WTC11 (cell line): ENCODE measurements at regions not wholly inside any gene's neighbourhood (a gene's known extent, or its start where the extent isn't known, plus 50 kb on each side); places are given as distances from the start of the nearest gene placed in this dataset.

Experiments used
- ATAC-seq: fragments of 200-7000 bp; cut with Tn5 transposase; 2 replicates; pipeline ENCODE4 v1.10.0; 2021; ENCODE audit warnings: mild to moderate bottlenecking, moderate library complexity
- CTCF ChIA-PET: fragments of 300-600 bp; sonication (Branson Sonifier 250); formaldehyde crosslinking; loops from one replicate; lab custom pipeline; 2021; ENCODE audit warnings: antibody characterized with exemption; lab: Charles Lee
- POLR2A ChIA-PET: fragments of 350-600 bp; sonication (Branson Sonifier 250); formaldehyde crosslinking; loops from one replicate; lab custom pipeline; 2021; ENCODE audit warnings: antibody characterized with exemption; lab: Charles Lee
- DNase-seq: peaks from one replicate; pipeline ENCODE4 v3.0.0; 2021; ENCODE audit warnings: low spot score
- H3K27ac Mint-ChIP-seq: 2 replicates; pipeline ENCODE4 v1.8.0; 2021; ENCODE audit warnings: mixed read lengths
- H3K27me3 Mint-ChIP-seq: 2 replicates; pipeline ENCODE4 v1.8.0; 2021; ENCODE audit warnings: low read depth, mild to moderate bottlenecking, moderate library complexity, mixed read lengths
- H3K36me3 Mint-ChIP-seq: 2 replicates; pipeline ENCODE4 v1.8.0; 2021; ENCODE audit warnings: mixed read lengths
- H3K4me1 Mint-ChIP-seq: 2 replicates; pipeline ENCODE4 v1.8.0; 2022; ENCODE audit warnings: mixed read lengths
- H3K4me3 Mint-ChIP-seq: 2 replicates; pipeline ENCODE4 v1.8.0; 2021; ENCODE audit warnings: mild to moderate bottlenecking, moderate library complexity, mixed read lengths
- H3K9me3 Mint-ChIP-seq: 2 replicates; pipeline ENCODE4 v1.8.0; 2021; ENCODE audit warnings: mixed read lengths
- AFF4 ChIP-seq: sonication (generic); formaldehyde crosslinking; IDR thresholded peaks from 2 replicates; pipeline ENCODE4 v1.8.1; 2023; ENCODE audit warnings: mild to moderate bottlenecking, missing genetic modification reagents, borderline replicate concordance
- JUN ChIP-seq: sonication (generic); formaldehyde crosslinking; IDR thresholded peaks from 2 replicates; pipeline ENCODE4 v1.8.0; 2023; ENCODE audit warnings: mild to moderate bottlenecking, missing genetic modification reagents
- NFATC4 ChIP-seq: fragments of 250-450 bp; sonication (Bioruptor Pico); IDR thresholded peaks from 2 replicates; pipeline ENCODE4 v1.9.0; 2021; ENCODE audit warnings: mild to moderate bottlenecking
- OVOL2 ChIP-seq: fragments of 250-450 bp; sonication (Bioruptor Pico); IDR thresholded peaks from 2 replicates; pipeline ENCODE4 v1.9.0; 2021; ENCODE audit warnings: mild to moderate bottlenecking, borderline replicate concordance
- PRDM15 ChIP-seq: sonication (generic); formaldehyde crosslinking; IDR thresholded peaks from 2 replicates; pipeline ENCODE4 v1.8.0; 2022; ENCODE audit warnings: missing genetic modification reagents
- USF1 ChIP-seq: sonication (generic); formaldehyde crosslinking; IDR thresholded peaks from 2 replicates; pipeline ENCODE4 v1.8.0; 2022; ENCODE audit warnings: mild to moderate bottlenecking, missing genetic modification reagents
- ZNF121 ChIP-seq: sonication (generic); formaldehyde crosslinking; IDR thresholded peaks from 2 replicates; pipeline ENCODE4 v1.8.0; 2023; ENCODE audit warnings: missing genetic modification reagents
- ZNF232 ChIP-seq: sonication (generic); formaldehyde crosslinking; IDR thresholded peaks from 2 replicates; pipeline ENCODE4 v1.8.0; 2022; ENCODE audit warnings: mild to moderate bottlenecking, missing genetic modification reagents
- ZNF396 ChIP-seq: fragments of 250-450 bp; sonication (Bioruptor Pico); IDR thresholded peaks from 2 replicates; pipeline ENCODE4 v1.8.0; 2021; ENCODE audit warnings: mild to moderate bottlenecking, moderate library complexity, borderline replicate concordance
- TF ChIP-seq, protein P1 (sequence below): sonication (generic); formaldehyde crosslinking; IDR thresholded peaks from 2 replicates; pipeline ENCODE4 v1.8.0; 2023; ENCODE audit warnings: missing genetic modification reagents, mild to moderate bottlenecking, borderline replicate concordance

- TF ChIP-seq AFF4 (CRISPR knock-in tag) (no peak), USF1 (no peak), OVOL2 (CRISPR knock-in tag) (no peak), ZNF396 (CRISPR knock-in tag) (no peak), PRDM15 (CRISPR knock-in tag) (no peak), ZNF121 (CRISPR knock-in tag) (no peak)
- TF ChIP-seq, protein P1, sequence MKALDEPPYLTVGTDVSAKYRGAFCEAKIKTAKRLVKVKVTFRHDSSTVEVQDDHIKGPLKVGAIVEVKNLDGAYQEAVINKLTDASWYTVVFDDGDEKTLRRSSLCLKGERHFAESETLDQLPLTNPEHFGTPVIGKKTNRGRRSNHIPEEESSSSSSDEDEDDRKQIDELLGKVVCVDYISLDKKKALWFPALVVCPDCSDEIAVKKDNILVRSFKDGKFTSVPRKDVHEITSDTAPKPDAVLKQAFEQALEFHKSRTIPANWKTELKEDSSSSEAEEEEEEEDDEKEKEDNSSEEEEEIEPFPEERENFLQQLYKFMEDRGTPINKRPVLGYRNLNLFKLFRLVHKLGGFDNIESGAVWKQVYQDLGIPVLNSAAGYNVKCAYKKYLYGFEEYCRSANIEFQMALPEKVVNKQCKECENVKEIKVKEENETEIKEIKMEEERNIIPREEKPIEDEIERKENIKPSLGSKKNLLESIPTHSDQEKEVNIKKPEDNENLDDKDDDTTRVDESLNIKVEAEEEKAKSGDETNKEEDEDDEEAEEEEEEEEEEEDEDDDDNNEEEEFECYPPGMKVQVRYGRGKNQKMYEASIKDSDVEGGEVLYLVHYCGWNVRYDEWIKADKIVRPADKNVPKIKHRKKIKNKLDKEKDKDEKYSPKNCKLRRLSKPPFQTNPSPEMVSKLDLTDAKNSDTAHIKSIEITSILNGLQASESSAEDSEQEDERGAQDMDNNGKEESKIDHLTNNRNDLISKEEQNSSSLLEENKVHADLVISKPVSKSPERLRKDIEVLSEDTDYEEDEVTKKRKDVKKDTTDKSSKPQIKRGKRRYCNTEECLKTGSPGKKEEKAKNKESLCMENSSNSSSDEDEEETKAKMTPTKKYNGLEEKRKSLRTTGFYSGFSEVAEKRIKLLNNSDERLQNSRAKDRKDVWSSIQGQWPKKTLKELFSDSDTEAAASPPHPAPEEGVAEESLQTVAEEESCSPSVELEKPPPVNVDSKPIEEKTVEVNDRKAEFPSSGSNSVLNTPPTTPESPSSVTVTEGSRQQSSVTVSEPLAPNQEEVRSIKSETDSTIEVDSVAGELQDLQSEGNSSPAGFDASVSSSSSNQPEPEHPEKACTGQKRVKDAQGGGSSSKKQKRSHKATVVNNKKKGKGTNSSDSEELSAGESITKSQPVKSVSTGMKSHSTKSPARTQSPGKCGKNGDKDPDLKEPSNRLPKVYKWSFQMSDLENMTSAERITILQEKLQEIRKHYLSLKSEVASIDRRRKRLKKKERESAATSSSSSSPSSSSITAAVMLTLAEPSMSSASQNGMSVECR (CRISPR knock-in tag): no peak
These were observed 106.1 kb downstream of the HSPH1 start (continued) for GRCh38 chr13:31055589-31055988.

GRCh38 chr13:31054632-31055031 is 107.1 kb downstream of the HSPH1 start:
- ChIA-PET CTCF (no interaction called here), POLR2A (no interaction called here)
- H3K4me3 Mint-ChIP-seq: no peak overlapping the region
- no peak for ATAC-seq
- TF ChIP-seq ZNF232 (CRISPR knock-in tag) (no peak), JUN (CRISPR knock-in tag) (no peak)
- no peaks in the 10 kb centered on the region for H3K36me3 Mint-ChIP-seq
- DNase-seq: no peak
- peaks cover 8% of the 10 kb centered on the region for H3K4me1 Mint-ChIP-seq
- no peak overlapping the region for H3K27ac Mint-ChIP-seq
- H3K27me3 Mint-ChIP-seq: no peaks in the 10 kb centered on the region
- no peaks in the 10 kb centered on the region for H3K9me3 Mint-ChIP-seq

- Mint-ChIP-seq H3K27ac (no peak overlapping the region), H3K27me3 (no peaks in the 10 kb centered on the region), H3K4me3 (no peak overlapping the region), H3K9me3 (no peaks in the 10 kb centered on the region), H3K36me3 (no peaks in the 10 kb centered on the region), H3K4me1 (peaks cover 8% of the 10 kb centered on the region)
- CTCF ChIA-PET: no interaction called here
- no peak for ATAC-seq
- TF ChIP-seq NFATC4 (CRISPR knock-in tag): no peak
- POLR2A ChIA-PET: no interaction called here
- no peak for DNase-seq
These were observed 107.8 kb downstream of the HSPH1 start for GRCh38 chr13:31053896-31054295.
